Naive thymus-derived CD8-positive, alpha-beta T cell (primary cell): ENCODE measurements at regions not wholly inside any gene's neighbourhood (a gene's known extent, or its start where the extent isn't known, plus 50 kb on each side); places are given as distances from the start of the nearest gene placed in this dataset.
A peak's percentile ranks its signal among the peaks of the same experiment; 100 is the strongest.

ENCODE experiments used
- ATAC-seq, 2 donors: fragments of 150-1000 bp; cut with Tn5 transposase in 1 of 2; sonication (Bioruptor Pico), chemical (Tn5 transposase) in 1 of 2; 1 replicate in 1 of 2; 2 replicates in 1 of 2; pipeline ENCODE4 v1.10.0; 2021; ENCODE audit warnings: mild to moderate bottlenecking in 2 of 2, moderate library complexity in 2 of 2
- POLR2A ChIA-PET: fragments of 350-600 bp; sonication (Branson Sonifier 250); formaldehyde crosslinking; loops from one replicate; lab custom pipeline; 2021; ENCODE audit warnings: antibody characterized with exemption; lab: Charles Lee
- DNase-seq, 10 donors: peaks; one replicate each; pipeline versions ENCODE4 v3.0.0 to v3.0.0-alpha.2; 2020 to 2022
- H3K27ac Mint-ChIP-seq, 10 donors: one replicate each; pipeline ENCODE4 v1.8.0; 2020 to 2022; ENCODE audit warnings: mild to moderate bottlenecking in 10 of 10, mixed read lengths in 10 of 10, moderate library complexity in 4 of 10, inconsistent platforms in 1 of 10
- H3K27me3 Mint-ChIP-seq, 5 donors: one replicate each; pipeline ENCODE4 v1.8.0; 2021 to 2022; ENCODE audit warnings: mixed read lengths in 5 of 5
- H3K36me3 Mint-ChIP-seq, 3 donors: one replicate each; pipeline ENCODE4 v1.8.0; 2020 to 2022; ENCODE audit warnings: mixed read lengths in 3 of 3, mild to moderate bottlenecking in 2 of 3, inconsistent platforms in 1 of 3
- H3K4me1 Mint-ChIP-seq, 4 donors: one replicate each; pipeline ENCODE4 v1.8.0; 2021 to 2022; ENCODE audit warnings: mixed read lengths in 4 of 4
- H3K4me3 Mint-ChIP-seq, 10 donors: one replicate each; pipeline ENCODE4 v1.8.0; 2020 to 2022; ENCODE audit warnings: mild to moderate bottlenecking in 10 of 10, mixed read lengths in 10 of 10, moderate library complexity in 6 of 10, inconsistent platforms in 1 of 10
- H3K9me3 Mint-ChIP-seq, 9 donors: one replicate each; pipeline ENCODE4 v1.8.0; 2020 to 2022; ENCODE audit warnings: mixed read lengths in 9 of 9, mild to moderate bottlenecking in 3 of 9, inconsistent platforms in 1 of 9, moderate library complexity in 1 of 9

DNA sequence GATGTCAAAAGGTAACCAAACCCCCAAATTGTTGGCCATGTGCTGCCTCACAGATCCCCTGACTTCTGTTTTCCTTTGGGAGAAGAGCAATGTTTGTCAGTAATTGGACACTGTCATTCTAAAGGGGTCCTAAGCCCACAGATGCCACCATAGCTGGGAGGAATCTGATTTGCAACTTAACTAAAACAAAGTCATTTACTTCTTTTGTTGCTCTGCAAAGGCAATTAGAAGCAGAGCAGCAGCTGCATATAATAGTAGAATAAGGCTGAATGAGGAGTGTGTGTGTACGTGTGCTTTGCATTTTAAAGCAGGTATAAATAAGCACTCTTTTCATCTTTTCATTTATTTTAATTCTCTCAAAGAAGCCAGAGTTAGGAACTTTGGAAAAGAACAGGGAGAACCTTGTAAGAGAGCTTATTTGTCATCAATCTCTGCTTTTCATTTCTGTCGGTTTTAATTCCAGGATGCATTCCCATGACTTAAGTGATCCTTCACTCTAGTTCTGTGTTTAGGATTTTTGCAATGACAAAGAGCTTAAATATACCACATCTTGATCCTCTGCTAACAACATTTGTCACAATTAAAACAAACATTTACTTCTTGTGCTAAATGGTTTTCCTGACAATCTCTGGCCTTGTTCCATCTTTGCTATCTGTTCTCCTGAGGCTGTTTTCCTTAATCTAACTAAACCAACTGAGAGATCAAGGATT lies 530.2 kb upstream of the CBLB start:
- ATAC-seq (no peak), DNase-seq (no peak)
- Mint-ChIP-seq H3K4me1 (peaks cover 0 to 4% (median 0%) of the 10 kb centered on the region in 4 donors), H3K4me3 (no peak overlapping the region), H3K27me3 (no peaks in the 10 kb centered on the region), H3K27ac (no peak overlapping the region), H3K9me3 (no peaks in the 10 kb centered on the region), H3K36me3 (no peaks in the 10 kb centered on the region)
- POLR2A ChIA-PET: no interaction called here

DNA sequence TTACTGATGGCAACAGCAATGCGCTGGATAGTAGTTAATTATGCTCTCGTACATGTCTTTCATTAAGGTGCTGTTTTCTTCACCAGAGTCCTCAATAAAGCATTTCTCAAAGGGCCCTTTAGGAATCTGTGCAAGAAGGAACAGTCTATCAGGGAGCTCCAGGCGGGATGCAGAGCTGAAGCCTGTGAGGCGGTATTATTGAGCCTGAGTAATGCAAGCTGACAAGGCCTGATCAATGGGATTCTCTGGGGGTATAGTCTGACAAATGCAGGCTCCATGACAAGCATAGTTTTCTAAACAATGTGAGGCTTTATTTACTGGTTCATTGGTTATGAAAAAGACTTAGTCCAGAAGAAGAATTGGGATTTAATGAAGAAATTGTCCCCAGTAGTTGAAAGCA lies 530.9 kb upstream of the CBLB start:
- no peaks in the 10 kb centered on the region for H3K9me3 Mint-ChIP-seq
- POLR2A ChIA-PET: no interaction called here
- ATAC-seq (no peak), DNase-seq (no peak)
- peaks cover 0 to 4% (median 0%) of the 10 kb centered on the region in 4 donors for H3K4me1 Mint-ChIP-seq
- no peak overlapping the region for H3K4me3 Mint-ChIP-seq
- H3K36me3 Mint-ChIP-seq: no peaks in the 10 kb centered on the region
- H3K27me3 Mint-ChIP-seq: no peaks in the 10 kb centered on the region
- H3K27ac Mint-ChIP-seq: no peak overlapping the region

- no peaks in the 10 kb centered on the region for H3K36me3 Mint-ChIP-seq
- H3K4me1 Mint-ChIP-seq: peaks cover 0 to 4% (median 0%) of the 10 kb centered on the region in 4 donors
- no peak for ATAC-seq
- H3K27ac Mint-ChIP-seq: no peak overlapping the region
- POLR2A ChIA-PET: no interaction called here
- no peaks in the 10 kb centered on the region for H3K9me3 Mint-ChIP-seq
- H3K27me3 Mint-ChIP-seq: no peaks in the 10 kb centered on the region
- no peak for DNase-seq
- H3K4me3 Mint-ChIP-seq: no peak overlapping the region
Measured at GRCh38 chr3:106401666-106402490, 533.1 kb upstream of the CBLB start.

DNA sequence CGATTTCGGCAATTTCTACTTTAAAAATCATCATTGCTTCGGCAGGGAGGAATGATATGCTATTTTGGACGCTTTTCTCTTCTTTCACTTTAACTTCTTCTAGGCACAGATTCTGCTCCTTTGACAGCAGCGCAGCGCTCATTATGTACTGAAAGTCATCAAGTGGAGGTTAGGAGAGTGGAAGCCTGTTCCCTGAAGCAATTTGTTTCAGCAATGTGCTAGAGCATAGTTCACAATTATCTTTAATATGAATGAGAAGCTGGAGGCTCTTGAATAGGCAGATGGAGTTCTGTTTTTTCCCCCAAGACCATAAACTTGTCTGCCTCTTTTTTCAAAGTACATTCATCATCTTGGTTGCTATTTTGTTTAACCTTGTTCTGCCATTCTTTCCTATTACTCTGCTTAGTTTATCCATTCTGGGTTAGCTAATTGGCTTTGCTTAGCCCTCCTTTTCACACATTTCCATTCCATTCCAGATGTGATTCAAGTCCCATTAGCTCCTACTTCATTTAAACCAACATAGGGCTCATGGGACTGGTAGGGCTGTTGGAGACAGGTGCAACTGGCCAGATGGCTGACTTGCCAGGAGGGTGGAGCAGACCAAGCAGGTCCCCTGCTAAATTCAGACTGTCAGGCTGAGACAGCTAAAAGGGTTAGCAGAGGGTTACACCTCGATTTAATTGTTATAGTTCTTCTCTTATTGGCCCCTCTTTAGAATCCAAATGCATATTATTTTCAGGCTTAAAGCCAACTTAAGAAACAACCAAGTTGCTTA lies 534.7 kb upstream of the CBLB start:
- H3K27me3 Mint-ChIP-seq: no peaks in the 10 kb centered on the region
- peaks cover 0 to 4% (median 0%) of the 10 kb centered on the region in 4 donors for H3K4me1 Mint-ChIP-seq
- H3K36me3 Mint-ChIP-seq: no peaks in the 10 kb centered on the region
- DNase-seq (no peak), ATAC-seq (no peak)
- POLR2A ChIA-PET: no interaction called here
- H3K4me3 Mint-ChIP-seq: no peak overlapping the region
- H3K9me3 Mint-ChIP-seq: peaks cover 0 to under 1% (median 0%) of the 10 kb centered on the region in 9 donors
- H3K27ac Mint-ChIP-seq: no peak overlapping the region

GRCh38 chr3:106413683-106414082 lies 544.9 kb upstream of the CBLB start:
- H3K27me3 Mint-ChIP-seq: no peaks in the 10 kb centered on the region

DNA sequence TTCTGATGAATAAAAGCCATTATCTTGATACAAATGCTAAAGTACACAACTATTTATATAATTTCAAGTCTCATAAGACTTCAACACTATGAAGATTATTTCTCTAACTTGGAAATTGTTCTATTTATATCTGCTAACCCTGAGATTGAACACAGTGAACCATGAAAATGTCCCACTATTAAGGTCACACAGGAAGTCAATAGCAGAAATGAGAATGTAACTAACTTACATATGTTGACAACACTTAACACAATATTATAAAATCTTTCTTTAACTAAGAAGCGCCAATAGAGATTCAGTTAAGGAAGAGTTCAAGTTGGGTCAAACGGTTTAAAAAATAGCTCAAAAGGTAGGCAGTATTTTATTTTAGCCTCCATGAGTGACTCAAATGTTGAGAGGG lies 551.8 kb upstream of the CBLB start:
- peaks cover 0 to 29% (median 0%) of the 10 kb centered on the region in 4 donors for H3K4me1 Mint-ChIP-seq
- peak overlapping the region in 1 of 10 donors; percentile 13 for H3K27ac Mint-ChIP-seq
- no peaks in the 10 kb centered on the region for H3K36me3 Mint-ChIP-seq
- H3K9me3 Mint-ChIP-seq: peaks cover 0 to 11% (median 0%) of the 10 kb centered on the region in 9 donors
- peaks cover 0 to 2% (median 0%) of the 10 kb centered on the region in 5 donors for H3K27me3 Mint-ChIP-seq
- no peak overlapping the region for H3K4me3 Mint-ChIP-seq
- no peak for ATAC-seq
- DNase-seq: no peak
- POLR2A ChIA-PET: no interaction called here

More at GRCh38 chr3:106413683-106414082, 544.9 kb upstream of the CBLB start:
- no peak for DNase-seq
- H3K36me3 Mint-ChIP-seq: peaks cover 0 to 7% (median 6%) of the 10 kb centered on the region in 3 donors
- H3K4me3 Mint-ChIP-seq: no peak overlapping the region
- no peak for ATAC-seq
- POLR2A ChIA-PET: no interaction called here
- H3K27ac Mint-ChIP-seq: no peak overlapping the region
- H3K4me1 Mint-ChIP-seq: no peaks in the 10 kb centered on the region
- H3K9me3 Mint-ChIP-seq: peaks cover 0 to 8% (median 4%) of the 10 kb centered on the region in 9 donors

GRCh38 chr3:106421426-106421825 lies 552.6 kb upstream of the CBLB start:
- peaks cover 0 to 34% (median 0%) of the 10 kb centered on the region in 4 donors for H3K4me1 Mint-ChIP-seq
- peaks cover 0 to 11% (median 0%) of the 10 kb centered on the region in 9 donors for H3K9me3 Mint-ChIP-seq
- no peaks in the 10 kb centered on the region for H3K36me3 Mint-ChIP-seq
- POLR2A ChIA-PET: no interaction called here
- H3K4me3 Mint-ChIP-seq: no peak overlapping the region
- no peak for ATAC-seq
- no peak for DNase-seq
- peaks cover 0 to 2% (median 0%) of the 10 kb centered on the region in 5 donors for H3K27me3 Mint-ChIP-seq
- peak overlapping the region in 1 of 10 donors; percentile 13 for H3K27ac Mint-ChIP-seq

DNA sequence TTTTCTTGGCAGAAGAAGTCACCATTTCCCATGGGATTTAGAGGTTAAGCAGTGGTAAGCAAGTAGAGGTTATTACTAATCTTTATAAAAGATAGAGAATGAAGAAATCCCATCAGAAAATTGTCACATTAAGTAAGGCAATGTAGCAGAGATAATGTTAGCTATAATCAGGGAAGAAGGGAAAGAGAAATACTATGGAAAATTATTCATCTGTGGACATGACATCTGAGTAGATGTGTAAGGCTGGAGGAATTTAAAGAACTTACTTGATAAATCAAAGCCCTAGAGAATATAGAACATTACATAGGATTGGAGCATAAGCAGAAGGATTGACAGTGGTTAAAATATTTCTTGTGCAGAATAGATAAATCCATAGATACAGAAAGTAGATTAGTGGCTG lies 553.1 kb upstream of the CBLB start:
- H3K27ac Mint-ChIP-seq: no peak overlapping the region
- no peak for DNase-seq
- H3K9me3 Mint-ChIP-seq: peaks cover 0 to 11% (median 0%) of the 10 kb centered on the region in 9 donors
- H3K4me1 Mint-ChIP-seq: peaks cover 0 to 34% (median 0%) of the 10 kb centered on the region in 4 donors
- no peak for ATAC-seq
- H3K4me3 Mint-ChIP-seq: no peak overlapping the region
- POLR2A ChIA-PET: no interaction called here
- no peaks in the 10 kb centered on the region for H3K36me3 Mint-ChIP-seq
- H3K27me3 Mint-ChIP-seq: peaks cover 0 to 2% (median 0%) of the 10 kb centered on the region in 5 donors

- DNase-seq (no peak), ATAC-seq (no peak)
- H3K36me3 Mint-ChIP-seq: no peaks in the 10 kb centered on the region
- POLR2A ChIA-PET: no interaction called here
- H3K27me3 Mint-ChIP-seq: peaks cover 0 to 2% (median 0%) of the 10 kb centered on the region in 5 donors
- H3K4me1 Mint-ChIP-seq: peaks cover 0 to 34% (median 0%) of the 10 kb centered on the region in 4 donors
- no peak overlapping the region for H3K4me3 Mint-ChIP-seq
- no peak overlapping the region for H3K27ac Mint-ChIP-seq
- H3K9me3 Mint-ChIP-seq: peaks cover 0 to 11% (median 0%) of the 10 kb centered on the region in 9 donors
Measured at GRCh38 chr3:106423321-106424225, 554.8 kb upstream of the CBLB start.

- H3K9me3 Mint-ChIP-seq: peaks cover 0 to 11% (median 0%) of the 10 kb centered on the region in 9 donors
- peaks cover 0 to 2% (median 0%) of the 10 kb centered on the region in 5 donors for H3K27me3 Mint-ChIP-seq
- POLR2A ChIA-PET: no interaction called here
- H3K27ac Mint-ChIP-seq: peak overlapping the region in 1 of 10 donors; percentile 28
- H3K4me1 Mint-ChIP-seq: peaks cover 0 to 32% (median 0%) of the 10 kb centered on the region in 4 donors
- no peak overlapping the region for H3K4me3 Mint-ChIP-seq
- ATAC-seq: no peak
- DNase-seq: no peak
- no peaks in the 10 kb centered on the region for H3K36me3 Mint-ChIP-seq
Measured at GRCh38 chr3:106425026-106425425, 556.2 kb upstream of the CBLB start.

DNA sequence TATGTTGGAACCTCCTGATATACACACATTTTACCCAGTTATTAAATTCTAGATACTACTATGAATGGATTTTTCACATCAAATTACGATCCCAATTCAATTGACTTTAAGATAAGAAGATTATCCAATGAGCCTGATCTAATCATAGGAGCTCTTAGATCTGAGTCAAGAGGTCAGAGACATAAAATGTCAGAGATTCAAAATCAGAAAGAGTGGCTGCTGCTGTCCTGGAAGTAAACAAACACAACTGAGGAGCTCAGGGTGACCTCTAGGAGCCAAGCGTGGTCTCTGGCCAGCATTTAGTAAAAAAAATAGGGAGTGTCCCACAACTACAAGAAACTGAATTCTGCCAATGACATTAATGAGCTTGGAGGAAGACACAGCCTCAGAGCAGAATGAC lies 557.1 kb upstream of the CBLB start:
- DNase-seq: no peak
- Mint-ChIP-seq H3K27ac (no peak overlapping the region), H3K4me3 (no peak overlapping the region), H3K27me3 (peaks cover 0 to 2% (median 0%) of the 10 kb centered on the region in 5 donors), H3K9me3 (peaks cover 0 to 9% (median 0%) of the 10 kb centered on the region in 9 donors), H3K4me1 (peaks cover 0 to 25% (median 0%) of the 10 kb centered on the region in 4 donors), H3K36me3 (no peaks in the 10 kb centered on the region)
- POLR2A ChIA-PET: no interaction called here
- ATAC-seq: no peak

GRCh38 chr3:106428565-106428994 lies 559.8 kb upstream of the CBLB start:
- H3K4me3 Mint-ChIP-seq: no peak overlapping the region
- H3K4me1 Mint-ChIP-seq: peaks cover 0 to 19% (median 0%) of the 10 kb centered on the region in 4 donors
- no peak for DNase-seq
- peak overlapping the region in 1 of 10 donors; percentile 4 for H3K27ac Mint-ChIP-seq
- POLR2A ChIA-PET: no interaction called here
- H3K27me3 Mint-ChIP-seq: no peaks in the 10 kb centered on the region
- peaks cover 0 to 9% (median 0%) of the 10 kb centered on the region in 9 donors for H3K9me3 Mint-ChIP-seq
- no peak for ATAC-seq
- H3K36me3 Mint-ChIP-seq: no peaks in the 10 kb centered on the region
